ENCODE measurements at regions not wholly inside any gene's neighbourhood (a gene's known extent, or its start where the extent isn't known, plus 50 kb on each side); places are given as distances from the start of the nearest gene placed in this dataset.

GRCh38 chr2:146523196-146523595, 1321.6 kb upstream of the ACVR2A start:
- TF ChIP-seq, protein P1, sequence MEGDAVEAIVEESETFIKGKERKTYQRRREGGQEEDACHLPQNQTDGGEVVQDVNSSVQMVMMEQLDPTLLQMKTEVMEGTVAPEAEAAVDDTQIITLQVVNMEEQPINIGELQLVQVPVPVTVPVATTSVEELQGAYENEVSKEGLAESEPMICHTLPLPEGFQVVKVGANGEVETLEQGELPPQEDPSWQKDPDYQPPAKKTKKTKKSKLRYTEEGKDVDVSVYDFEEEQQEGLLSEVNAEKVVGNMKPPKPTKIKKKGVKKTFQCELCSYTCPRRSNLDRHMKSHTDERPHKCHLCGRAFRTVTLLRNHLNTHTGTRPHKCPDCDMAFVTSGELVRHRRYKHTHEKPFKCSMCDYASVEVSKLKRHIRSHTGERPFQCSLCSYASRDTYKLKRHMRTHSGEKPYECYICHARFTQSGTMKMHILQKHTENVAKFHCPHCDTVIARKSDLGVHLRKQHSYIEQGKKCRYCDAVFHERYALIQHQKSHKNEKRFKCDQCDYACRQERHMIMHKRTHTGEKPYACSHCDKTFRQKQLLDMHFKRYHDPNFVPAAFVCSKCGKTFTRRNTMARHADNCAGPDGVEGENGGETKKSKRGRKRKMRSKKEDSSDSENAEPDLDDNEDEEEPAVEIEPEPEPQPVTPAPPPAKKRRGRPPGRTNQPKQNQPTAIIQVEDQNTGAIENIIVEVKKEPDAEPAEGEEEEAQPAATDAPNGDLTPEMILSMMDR (IDR thresholded peaks at IDR 0.05; ENCODE audit: insufficient read depth, low read depth, low read length), result peak; percentile 22
- peak; percentile 13 for DNase-seq (ENCODE audit: low read depth)

GRCh38 chr2:146506851-146507250, 1338.0 kb upstream of the ACVR2A start:
- no peak for DNase-seq (ENCODE audit: low read depth)
- TF ChIP-seq, protein P1 (IDR thresholded peaks at IDR 0.05; ENCODE audit: insufficient read depth, low read depth, low read length), result no peak
- H3K4me3 ChIP-seq (ENCODE audit: low read depth, low read length), result no peak overlapping the region

More at GRCh38 chr2:146523196-146523595, 1321.6 kb upstream of the ACVR2A start:
- H3K4me3 ChIP-seq (ENCODE audit: low read depth, low read length), result no peak overlapping the region

DNA sequence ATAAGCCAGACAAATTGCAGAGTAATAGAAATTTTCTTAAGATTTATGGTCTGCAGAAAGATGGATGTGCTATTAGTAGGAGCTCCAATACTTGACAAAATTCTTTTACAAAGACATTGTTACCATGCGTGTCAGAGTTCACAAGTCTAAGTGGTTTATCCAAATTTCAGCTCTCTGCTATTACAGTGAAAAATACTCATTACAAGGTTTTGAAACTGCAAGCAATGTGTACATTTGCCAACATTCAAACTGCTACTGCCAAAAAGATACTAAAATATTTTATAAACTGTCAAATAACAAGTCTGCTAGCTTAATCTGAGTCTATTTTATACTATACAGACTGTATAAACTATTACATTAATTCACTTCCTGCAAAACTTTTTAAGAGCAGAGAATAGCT, 1341.5 kb upstream of the ACVR2A start:
- no peak for DNase-seq (ENCODE audit: low read depth)
- no peak overlapping the region for H3K4me3 ChIP-seq (ENCODE audit: low read depth, low read length)
- TF ChIP-seq, protein P1 (IDR thresholded peaks at IDR 0.05; ENCODE audit: insufficient read depth, low read depth, low read length), result no peak

DNA sequence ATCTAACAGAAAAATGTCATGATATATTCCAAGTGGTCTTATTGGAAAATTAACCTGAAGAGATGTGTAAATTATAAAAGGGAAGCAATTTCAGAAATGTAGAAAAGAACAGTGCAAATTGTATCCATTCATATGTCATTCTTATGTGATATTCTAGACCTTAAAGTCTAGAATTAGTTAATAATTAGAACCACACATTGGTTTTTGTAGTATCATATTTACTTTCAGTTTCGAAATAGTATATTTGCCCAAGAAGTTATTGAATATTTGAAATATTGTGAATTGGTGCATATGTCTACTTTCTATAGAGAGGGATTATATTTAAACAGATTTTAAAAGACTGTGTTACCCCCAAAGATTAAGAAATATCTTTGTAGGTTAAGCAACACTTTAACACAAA, 1348.6 kb upstream of the ACVR2A start:
- TF ChIP-seq, protein P1 (IDR thresholded peaks at IDR 0.05; ENCODE audit: insufficient read depth, low read depth, low read length), result no peak
- no peak overlapping the region for H3K4me3 ChIP-seq (ENCODE audit: low read depth, low read length)
- DNase-seq (ENCODE audit: low read depth), result no peak

DNA sequence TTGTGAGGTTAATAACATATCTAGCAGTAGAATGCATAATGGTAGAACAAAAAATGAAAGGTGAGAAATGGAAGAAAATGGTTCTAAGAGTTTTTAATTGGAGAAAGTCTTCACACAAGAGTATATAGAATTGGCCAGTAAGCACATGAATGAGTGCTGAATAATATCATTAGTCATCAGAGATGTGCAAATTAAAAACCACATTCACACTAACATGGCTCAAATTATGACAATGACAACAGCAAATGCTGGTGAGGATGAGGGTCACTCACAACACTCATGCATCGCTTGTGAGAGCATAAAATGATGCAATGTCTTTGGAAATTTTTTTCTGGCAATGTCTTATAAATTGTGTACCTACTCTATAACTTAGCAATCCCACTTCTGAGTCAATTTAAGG, 1355.4 kb upstream of the ACVR2A start:
- H3K4me3 ChIP-seq (ENCODE audit: low read depth, low read length), result no peak overlapping the region
- TF ChIP-seq, protein P1 (IDR thresholded peaks at IDR 0.05; ENCODE audit: insufficient read depth, low read depth, low read length), result no peak
- no peak for DNase-seq (ENCODE audit: low read depth)

DNA sequence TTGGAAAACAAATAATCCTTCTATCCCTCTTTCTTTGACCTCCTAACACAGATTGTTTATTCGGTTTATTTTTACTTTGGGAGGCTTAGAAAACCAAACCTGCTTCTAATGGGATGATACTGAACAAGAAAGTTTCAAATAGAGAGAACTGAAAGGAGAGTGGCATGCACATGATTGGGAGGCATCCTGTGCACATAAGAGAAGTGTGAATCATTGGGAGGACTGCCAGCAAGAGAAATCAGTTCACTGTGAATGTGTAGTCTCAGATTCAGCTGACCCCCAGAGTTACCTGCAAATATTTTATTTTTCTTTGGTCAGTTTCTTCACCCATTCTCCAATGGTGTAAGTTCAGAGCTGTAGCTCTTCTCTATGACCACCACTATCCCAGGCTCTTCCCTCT, 1363.2 kb upstream of the ACVR2A start:
- H3K4me3 ChIP-seq (ENCODE audit: low read depth, low read length), result no peak overlapping the region
- DNase-seq (ENCODE audit: low read depth), result peak; percentile 3
- TF ChIP-seq, protein P1 (IDR thresholded peaks at IDR 0.05; ENCODE audit: insufficient read depth, low read depth, low read length), result no peak

- H3K4me3 ChIP-seq (ENCODE audit: low read depth, low read length), result no peak overlapping the region
- TF ChIP-seq, protein P1 (IDR thresholded peaks at IDR 0.05; ENCODE audit: insufficient read depth, low read depth, low read length), result no peak
- no peak for DNase-seq (ENCODE audit: low read depth)
These were observed 1367.4 kb upstream of the ACVR2A start for GRCh38 chr2:146477383-146477782.
